Spleen (tissue), 11 donors: ENCODE measurements at regions not wholly inside any gene's neighbourhood (a gene's known extent, or its start where the extent isn't known, plus 50 kb on each side); places are given as distances from the start of the nearest gene placed in this dataset.

ENCODE experiments used
- DNase-seq: peaks from one replicate; pipeline ENCODE4 v3.0.0-alpha.2; 2020
- H3K27ac ChIP-seq, 8 donors: fragments of 200-600 bp; sonication (generic) in 7 of 8; 1 replicate in 4 of 8; 2 replicates in 4 of 8; pipeline versions ENCODE4 v1.5.0 to v1.8.0; 2016 to 2021; ENCODE audit warnings: inconsistent platforms in 4 of 8, mild to moderate bottlenecking in 4 of 8, moderate library complexity in 1 of 8
- H3K27me3 ChIP-seq, 7 donors: fragments of 200-600 bp; sonication (generic) in 6 of 7; replicated peaks in 1 of 7; 1 replicate in 4 of 7; 2 replicates in 3 of 7; pipeline versions ENCODE4 v1.5.0 to v1.8.0; 2016 to 2021; ENCODE audit warnings: inconsistent platforms in 3 of 7, mild to moderate bottlenecking in 1 of 7
- H3K36me3 ChIP-seq, 6 donors: fragments of 200-600 bp; sonication (generic) in 5 of 6; 1 replicate in 4 of 6; 2 replicates in 2 of 6; pipeline versions ENCODE4 v1.5.0 to v1.8.0; 2016 to 2021; ENCODE audit warnings: inconsistent platforms in 2 of 6
- H3K4me1 ChIP-seq, 6 donors: fragments of 200-600 bp; sonication (generic) in 5 of 6; 1 replicate in 3 of 6; 2 replicates in 3 of 6; pipeline versions ENCODE4 v1.5.0 to v1.8.0; 2016 to 2021; ENCODE audit warnings: inconsistent platforms in 3 of 6
- H3K4me3 ChIP-seq, 8 donors: fragments of 200-600 bp; sonication (generic) in 7 of 8; 1 replicate in 4 of 8; 2 replicates in 4 of 8; pipeline versions ENCODE4 v1.5.0 to v1.8.0; 2016 to 2021; ENCODE audit warnings: inconsistent platforms in 4 of 8, mild to moderate bottlenecking in 4 of 8, moderate library complexity in 2 of 8
- H3K9me3 ChIP-seq, 8 donors: fragments of 200-600 bp; sonication (generic) in 7 of 8; 1 replicate in 4 of 8; 2 replicates in 4 of 8; pipeline versions ENCODE4 v1.5.0 to v1.8.0; 2016 to 2021; ENCODE audit warnings: inconsistent platforms in 4 of 8
- POLR2A ChIP-seq, 3 donors: fragments of 450-650 bp; IDR thresholded peaks; one replicate each; pipeline ENCODE4 v1.5.1; 2017; ENCODE audit warnings: antibody characterized with exemption in 3 of 3, mild to moderate bottlenecking in 1 of 3
- POLR2AphosphoS5 ChIP-seq, 3 donors: sonication (generic); formaldehyde crosslinking; IDR thresholded peaks; one replicate each; pipeline ENCODE4 v1.5.1; 2017; ENCODE audit warnings: antibody characterized with exemption in 3 of 3
- WGBS, 5 donors: extraction: QIAGEN DNeasy Blood & Tissue Kit in 3 of 5; methylation state at CpG; one replicate each; pipeline versions ENCODE4 v1.1.5 to v1.1.7; 2013 to 2018; 5-methylcytosine and 5-hydroxymethylcytosine counted together
- intact Hi-C: fragments of 100-400 bp; cut with DNase I; formaldehyde crosslinking; loops from one replicate; pipeline ENCODE4 v1.15.0; 2023; ENCODE audit warnings: low total_unique reads
- TF ChIP-seq, protein P1 (sequence below), 11 experiments: fragments of 200-600 bp in 7 of 11; fragments of 450-650 bp in 4 of 11; sonication (generic) in 4 of 11; IDR thresholded peaks in 8 of 11; conservative IDR thresholded peaks in 3 of 11; 1 replicate in 7 of 11; 2 replicates in 4 of 11; pipeline versions ENCODE4 v1.4.0 to v1.8.0; 2016 to 2021; ENCODE audit warnings: antibody characterized with exemption in 11 of 11, inconsistent platforms in 4 of 11, mild to moderate bottlenecking in 1 of 11
- donor health status: healthy with polysubstance abuse.
- donor health status: DM: no; HTN: no; CAD: no; lungs with moderate emphysema.
- donor health status: DM: no; HTN: no; CAD: no.
- donor health status: Bipolar disorder and iron deficiency.
- donor health status: healthy.
- donor health status: DM: no; HTN: no; CAD: no.
- donor health status: DM: yes; HTN: yes; CAD: no.

- no peaks in the 10 kb centered on the region for H3K27me3 ChIP-seq
- WGBS, 5 donors: 82 to 91% (median 83%) methylated on average over 11 of the region's 11 CpGs
These were observed 579.6 kb upstream of the MAP3K7 start for GRCh38 chr6:91166271-91167046.

GRCh38 chr6:91164105-91164504 lies 577.2 kb upstream of the MAP3K7 start:
- 85 to 94% (median 88%) methylated on average over 7 of the region's 7 CpGs for WGBS, 5 donors
- Histone ChIP-seq H3K4me3 (no peak overlapping the region), H3K27ac (no peak overlapping the region), H3K9me3 (no peaks in the 10 kb centered on the region), H3K36me3 (no peaks in the 10 kb centered on the region), H3K4me1 (no peaks in the 10 kb centered on the region), H3K27me3 (no peaks in the 10 kb centered on the region)
- intact Hi-C loops: no loop called here
- TF ChIP-seq POLR2AphosphoS5 (IDR thresholded peaks at IDR 0.05) (no peak), POLR2A (IDR thresholded peaks at IDR 0.05) (no peak)
- DNase-seq: no peak

More at GRCh38 chr6:91166271-91167046, 579.6 kb upstream of the MAP3K7 start:
- H3K4me1 ChIP-seq: no peaks in the 10 kb centered on the region
- H3K27ac ChIP-seq: no peak overlapping the region
- DNase-seq: no peak
- H3K36me3 ChIP-seq: no peaks in the 10 kb centered on the region
- no peaks in the 10 kb centered on the region for H3K9me3 ChIP-seq
- TF ChIP-seq, protein P1, sequence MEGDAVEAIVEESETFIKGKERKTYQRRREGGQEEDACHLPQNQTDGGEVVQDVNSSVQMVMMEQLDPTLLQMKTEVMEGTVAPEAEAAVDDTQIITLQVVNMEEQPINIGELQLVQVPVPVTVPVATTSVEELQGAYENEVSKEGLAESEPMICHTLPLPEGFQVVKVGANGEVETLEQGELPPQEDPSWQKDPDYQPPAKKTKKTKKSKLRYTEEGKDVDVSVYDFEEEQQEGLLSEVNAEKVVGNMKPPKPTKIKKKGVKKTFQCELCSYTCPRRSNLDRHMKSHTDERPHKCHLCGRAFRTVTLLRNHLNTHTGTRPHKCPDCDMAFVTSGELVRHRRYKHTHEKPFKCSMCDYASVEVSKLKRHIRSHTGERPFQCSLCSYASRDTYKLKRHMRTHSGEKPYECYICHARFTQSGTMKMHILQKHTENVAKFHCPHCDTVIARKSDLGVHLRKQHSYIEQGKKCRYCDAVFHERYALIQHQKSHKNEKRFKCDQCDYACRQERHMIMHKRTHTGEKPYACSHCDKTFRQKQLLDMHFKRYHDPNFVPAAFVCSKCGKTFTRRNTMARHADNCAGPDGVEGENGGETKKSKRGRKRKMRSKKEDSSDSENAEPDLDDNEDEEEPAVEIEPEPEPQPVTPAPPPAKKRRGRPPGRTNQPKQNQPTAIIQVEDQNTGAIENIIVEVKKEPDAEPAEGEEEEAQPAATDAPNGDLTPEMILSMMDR (IDR thresholded peaks at IDR 0.05 in 8 of 11, conservative IDR thresholded peaks at IDR 0.05 in 3 of 11): no peak
- intact Hi-C loops: no loop called here
- no peak overlapping the region for H3K4me3 ChIP-seq

- H3K27me3 ChIP-seq: no peaks in the 10 kb centered on the region
- no peaks in the 10 kb centered on the region for H3K4me1 ChIP-seq
- no peaks in the 10 kb centered on the region for H3K36me3 ChIP-seq
- intact Hi-C loops: no loop called here
- no peak overlapping the region for H3K27ac ChIP-seq
- no peak overlapping the region for H3K4me3 ChIP-seq
- no peak for DNase-seq
- TF ChIP-seq POLR2A (IDR thresholded peaks at IDR 0.05): no peak
- TF ChIP-seq, protein P1 (IDR thresholded peaks at IDR 0.05 in 8 of 11, conservative IDR thresholded peaks at IDR 0.05 in 3 of 11): no peak
- TF ChIP-seq POLR2AphosphoS5 (IDR thresholded peaks at IDR 0.05): no peak
- no peaks in the 10 kb centered on the region for H3K9me3 ChIP-seq
- 65 to 68% (median 67%) methylated on average over 7 of the region's 7 CpGs for WGBS, 5 donors
These were observed 574.4 kb upstream of the MAP3K7 start for GRCh38 chr6:91161246-91161645.

DNA sequence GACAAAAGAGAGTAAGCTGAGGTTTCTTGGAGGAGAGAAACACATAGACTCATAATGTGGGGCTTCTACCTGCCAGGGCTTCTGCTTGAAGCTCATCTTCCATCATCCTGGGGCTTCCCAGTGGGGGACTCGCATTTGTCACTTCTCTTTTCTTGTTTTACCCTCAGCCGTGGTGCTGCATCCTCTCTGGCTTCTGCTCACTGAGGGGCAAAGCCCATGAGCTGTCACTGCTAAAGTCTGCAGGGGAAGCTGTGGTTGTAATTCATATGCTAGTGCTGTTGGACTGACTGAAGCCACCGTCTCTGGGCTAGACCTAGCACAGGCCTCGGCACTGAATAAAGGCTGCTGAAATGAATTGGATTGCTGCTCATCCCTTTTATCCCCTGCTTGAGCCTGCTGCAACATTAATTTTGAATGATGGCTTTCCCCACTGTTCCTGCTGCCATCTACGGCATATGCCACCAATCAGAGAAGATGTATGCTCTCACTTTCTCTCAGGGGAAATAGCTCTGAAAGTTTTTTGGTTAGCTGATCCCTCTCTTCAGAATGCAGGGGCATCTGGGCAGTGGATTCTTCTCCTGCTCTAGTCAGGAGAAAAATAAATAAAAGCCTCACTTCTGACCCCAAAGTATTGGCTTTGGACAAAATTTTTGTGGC lies 568.4 kb upstream of the MAP3K7 start:
- Histone ChIP-seq H3K36me3 (no peaks in the 10 kb centered on the region), H3K27ac (no peak overlapping the region), H3K27me3 (no peaks in the 10 kb centered on the region), H3K4me1 (no peaks in the 10 kb centered on the region), H3K4me3 (no peak overlapping the region), H3K9me3 (no peaks in the 10 kb centered on the region)
- WGBS, 5 donors: 27 to 35% (median 31%) methylated on average over 5 of the region's 5 CpGs
- intact Hi-C loops: no loop called here
- DNase-seq: no peak
- TF ChIP-seq POLR2A (IDR thresholded peaks at IDR 0.05): no peak
- no peak for TF ChIP-seq POLR2AphosphoS5 (IDR thresholded peaks at IDR 0.05)
- TF ChIP-seq, protein P1 (IDR thresholded peaks at IDR 0.05 in 8 of 11, conservative IDR thresholded peaks at IDR 0.05 in 3 of 11): no peak
